ENCODE measurements at regions not wholly inside any gene's neighbourhood (a gene's known extent, or its start where the extent isn't known, plus 50 kb on each side); places are given as distances from the start of the nearest gene placed in this dataset.

DNA sequence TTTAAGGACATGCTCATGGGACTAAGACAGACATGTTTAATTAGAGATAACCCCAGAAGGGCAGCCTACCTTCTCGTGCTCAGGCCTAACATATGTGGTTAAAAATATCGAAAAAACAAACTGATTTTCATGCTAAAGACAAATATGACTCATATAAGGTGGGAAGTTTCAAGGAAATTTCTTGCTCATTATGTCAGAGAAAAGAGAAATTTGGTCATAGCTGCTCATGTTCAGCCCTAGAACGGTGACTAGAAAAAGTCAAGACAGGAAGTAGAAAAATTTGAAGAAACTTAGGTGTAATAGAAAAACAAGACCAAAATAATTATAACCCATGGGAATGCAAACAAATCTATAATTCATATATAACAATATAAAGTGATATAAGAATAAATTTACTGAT lies 120.6 kb downstream of the PRDM9 start:
- no TSS peak for BruUV-seq (replicated peaks)
- H4K5ac ChIP-seq (ENCODE audit: low read depth, low read length) = no peak overlapping the region
- H3K9ac ChIP-seq (ENCODE audit: low read depth, low read length) = no peak overlapping the region
- dilution Hi-C loops (cut with HindIII; ENCODE audit: low sequenced_read_pairs, unreplicated experiment) (no loop called here), in situ Hi-C loops (cut with MboI; ENCODE audit: low sequenced_read_pairs) (no loop called here), intact Hi-C loops (cut with micrococcal nuclease) (no loop called here)
- no peak overlapping the region for H2BK15ac ChIP-seq (ENCODE audit: low read depth, low read length)
- DNase-seq (no peak), ATAC-seq (ENCODE audit: low read depth) (no peak)
- H3K4me2 ChIP-seq (ENCODE audit: low read depth, low read length) = no peak overlapping the region
- no peak overlapping the region for H2BK120ac ChIP-seq (ENCODE audit: low read depth, low read length)
- H2AK5ac ChIP-seq (ENCODE audit: low read depth, low read length) = no peak overlapping the region
- CTCF ChIA-PET = no interaction called here
- H3K23ac ChIP-seq (ENCODE audit: low read depth, low read length) = no peak overlapping the region
- no peaks in the 10 kb centered on the region for H3K9me3 ChIP-seq (ENCODE audit: control insufficient read depth, insufficient read depth, low read length)
- H2AK9ac ChIP-seq (replicated peaks; ENCODE audit: low read depth, low read length, poor library complexity) = no peak overlapping the region
- H3K79me1 ChIP-seq (ENCODE audit: low read depth in 1 of 2, low read length in 2 of 2) = no peaks in the 10 kb centered on the region
- no CpG with 5 or more reads among the region's 3 CpGs for WGBS, 2 experiments (ENCODE audit: extremely low coverage in 2 of 2, insufficient read length in 1 of 2)
- no peaks in the 10 kb centered on the region for H3K4me1 ChIP-seq (ENCODE audit: control insufficient read depth, insufficient read depth, low read length)
- H4K20me1 ChIP-seq (ENCODE audit: insufficient read depth, low read length) = no peaks in the 10 kb centered on the region
- no peak overlapping the region for H2AFZ ChIP-seq (replicated peaks; ENCODE audit: low read length, poor library complexity)
- H3K56ac ChIP-seq (ENCODE audit: extremely low read depth, insufficient read depth, low read length) = no peak overlapping the region
- no peak overlapping the region for H2BK5ac ChIP-seq (ENCODE audit: low read depth, low read length, poor library complexity, severe bottlenecking)
- H4K8ac ChIP-seq (ENCODE audit: low read depth in 2 of 2, low read length in 2 of 2) = no peak overlapping the region
- TF ChIP-seq RCOR1 (IDR thresholded peaks at IDR 0.05; ENCODE audit: insufficient replicate concordance, low read length) (no peak), CEBPB (IDR thresholded peaks at IDR 0.05; ENCODE audit: low read depth, low read length) (no peak), SMC3 (IDR thresholded peaks at IDR 0.05; ENCODE audit: low read depth, low read length) (no peak), CHD1 (IDR thresholded peaks at IDR 0.05; ENCODE audit: low read depth, low read length) (no peak), MXI1 (IDR thresholded peaks at IDR 0.05; ENCODE audit: borderline replicate concordance, low read depth, low read length) (no peak), MAFK (IDR thresholded peaks at IDR 0.05; ENCODE audit: low read depth, low read length) (no peak), USF2 (IDR thresholded peaks at IDR 0.05; ENCODE audit: low read depth, low read length) (no peak), POLR2A (IDR thresholded peaks at IDR 0.05; ENCODE audit: low read depth, low read length) (no peak), MAZ (IDR thresholded peaks at IDR 0.05; ENCODE audit: borderline replicate concordance, low read depth, low read length) (no peak)
- TF ChIP-seq, protein P1, sequence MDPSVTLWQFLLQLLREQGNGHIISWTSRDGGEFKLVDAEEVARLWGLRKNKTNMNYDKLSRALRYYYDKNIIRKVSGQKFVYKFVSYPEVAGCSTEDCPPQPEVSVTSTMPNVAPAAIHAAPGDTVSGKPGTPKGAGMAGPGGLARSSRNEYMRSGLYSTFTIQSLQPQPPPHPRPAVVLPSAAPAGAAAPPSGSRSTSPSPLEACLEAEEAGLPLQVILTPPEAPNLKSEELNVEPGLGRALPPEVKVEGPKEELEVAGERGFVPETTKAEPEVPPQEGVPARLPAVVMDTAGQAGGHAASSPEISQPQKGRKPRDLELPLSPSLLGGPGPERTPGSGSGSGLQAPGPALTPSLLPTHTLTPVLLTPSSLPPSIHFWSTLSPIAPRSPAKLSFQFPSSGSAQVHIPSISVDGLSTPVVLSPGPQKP (IDR thresholded peaks at IDR 0.05; ENCODE audit: borderline replicate concordance, low read depth, low read length) = no peak
- no peak overlapping the region for H4K91ac ChIP-seq (ENCODE audit: insufficient read depth, low read depth, low read length)
- POLR2A ChIA-PET (ENCODE audit: unreplicated experiment) = no interaction called here
- H3K4me3 ChIP-seq (ENCODE audit: insufficient read depth, low read depth, low read length) = no peak overlapping the region
- no peak overlapping the region for H3K27ac ChIP-seq (ENCODE audit: insufficient read depth, low read length)
- no peak overlapping the region for H3K18ac ChIP-seq (ENCODE audit: low read depth, low read length)
- H3K14ac ChIP-seq (replicated peaks; ENCODE audit: low read depth, low read length) = no peak overlapping the region
- no peak overlapping the region for H2BK20ac ChIP-seq (ENCODE audit: low read depth, low read length)
- H3K27me3 ChIP-seq (ENCODE audit: control insufficient read depth, insufficient read depth, low read length) = no peaks in the 10 kb centered on the region
- H3K4ac ChIP-seq (ENCODE audit: low read depth, low read length) = no peak overlapping the region
- no peaks in the 10 kb centered on the region for H3K36me3 ChIP-seq (ENCODE audit: control insufficient read depth, insufficient read depth, low read length)
- no peaks in the 10 kb centered on the region for H3K9me1 ChIP-seq (ENCODE audit: insufficient read depth, low read length)

Data from IMR-90 (cell line).